OCI-LY1 (cell line): ENCODE measurements at regions not wholly inside any gene's neighbourhood (a gene's known extent, or its start where the extent isn't known, plus 50 kb on each side); places are given as distances from the start of the nearest gene placed in this dataset.

Source experiments
- CTCF ChIP-seq: fragments of 200-600 bp; sonication (generic), shearing (Covaris generic); IDR thresholded peaks from 2 replicates; pipeline ENCODE4 v1.5.1; 2017; ENCODE audit warnings: mild to moderate bottlenecking, antibody characterized with exemption, low read length, moderate library complexity, mixed read lengths
- EZH2 ChIP-seq: fragments of 200-600 bp; sonication (generic), shearing (Covaris generic); IDR thresholded peaks from 2 replicates; pipeline ENCODE4 v1.8.0; 2017; ENCODE audit warnings: borderline replicate concordance, mixed run types, mild to moderate bottlenecking, antibody characterized with exemption, low read length, moderate library complexity, mixed read lengths

GRCh38 chr10:126736142-126736541, 65.6 kb upstream of the C10orf90 start:
- TF ChIP-seq CTCF (no peak), EZH2 (no peak)
